Stimulated activated CD4-positive, alpha-beta T cell treated with anti-CD3 and anti-CD28 coated beads, TNF-alpha, amount 100 ng/mL, for 1 hour (primary cell): ENCODE measurements at regions not wholly inside any gene's neighbourhood (a gene's known extent, or its start where the extent isn't known, plus 50 kb on each side); places are given as distances from the start of the nearest gene placed in this dataset.

Experiments
- DNase-seq, 3 donors: peaks; one replicate each; pipeline ENCODE4 v3.0.0-alpha.2; 2020; ENCODE audit warnings: low read depth in 3 of 3, low spot score in 1 of 3

GRCh38 chr1:200319148-200319547 lies 90.7 kb downstream of the ZNF281 start:
- DNase-seq = no peak

DNA sequence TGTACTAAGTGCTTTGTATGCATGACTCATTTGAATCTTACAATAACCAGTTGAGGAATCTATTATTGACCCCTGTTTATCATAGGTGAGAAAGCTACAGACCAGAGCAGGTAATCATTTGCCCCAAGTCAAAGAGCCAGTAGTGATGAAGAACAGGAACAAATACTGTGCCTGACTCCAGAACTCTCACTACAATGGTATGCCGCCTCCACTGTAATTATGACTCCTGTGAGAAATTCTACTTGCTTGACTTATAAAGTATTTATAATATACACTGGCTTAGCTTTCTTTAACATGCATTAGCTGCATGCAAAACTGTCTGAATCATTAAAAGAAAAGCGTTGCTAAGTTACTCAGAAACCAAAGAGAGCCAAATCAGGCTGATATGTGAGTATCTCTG lies 92.6 kb downstream of the ZNF281 start:
- no peak for DNase-seq

- DNase-seq = no peak
Measured at GRCh38 chr1:200316148-200316803, 93.6 kb downstream of the ZNF281 start.

DNA sequence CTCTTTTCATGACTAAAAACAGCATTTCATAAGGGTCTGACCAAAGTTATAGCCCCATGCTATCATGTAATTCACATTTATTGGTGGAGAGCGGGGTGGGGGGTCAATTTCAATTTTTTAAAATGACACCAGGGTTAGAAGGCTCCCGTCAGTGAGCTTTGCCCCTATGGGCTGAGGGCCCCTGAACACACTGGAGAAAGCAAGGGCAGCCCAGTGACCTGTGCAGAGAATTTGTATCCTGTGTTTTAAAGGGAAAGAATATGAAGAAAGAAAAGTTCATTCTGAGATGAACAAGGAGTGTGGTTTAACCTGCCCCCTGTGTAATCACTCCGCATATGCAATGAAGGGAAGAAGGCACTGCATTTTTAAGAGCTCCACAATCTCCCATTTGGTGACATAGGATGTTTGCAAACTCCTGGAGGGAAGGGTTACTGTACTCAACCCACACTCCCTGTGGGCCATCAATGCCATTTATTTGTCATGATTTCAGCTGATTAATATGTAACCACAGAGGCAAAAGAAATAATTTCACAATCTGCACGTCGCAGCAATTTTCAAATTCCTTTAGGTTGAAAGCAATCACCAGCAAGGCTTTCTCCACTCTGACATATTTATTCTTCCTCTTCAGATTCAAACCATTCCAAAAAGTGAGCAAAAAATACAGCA lies 95.6 kb downstream of the ZNF281 start:
- no peak for DNase-seq

GRCh38 chr1:200311256-200311655 lies 98.6 kb downstream of the ZNF281 start:
- DNase-seq = no peak

- DNase-seq = no peak
Measured at GRCh38 chr1:200310824-200311223, 99.0 kb downstream of the ZNF281 start.

DNA sequence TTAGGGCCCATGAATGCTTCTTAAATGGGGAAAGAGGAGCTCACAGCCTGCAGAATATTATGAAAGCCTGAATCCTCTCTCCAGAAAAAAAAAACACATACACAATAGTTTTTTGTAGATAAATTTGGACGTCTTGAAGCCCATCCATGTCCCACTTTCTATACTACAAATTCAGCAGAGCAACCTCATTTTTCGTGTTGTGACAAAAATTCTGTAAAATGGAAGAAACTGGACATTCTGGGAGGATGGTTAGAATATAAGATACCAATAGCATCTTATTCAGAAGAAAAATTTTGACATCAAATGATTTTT lies 102.1 kb downstream of the ZNF281 start:
- no peak for DNase-seq

GRCh38 chr1:200306944-200307754 lies 102.7 kb downstream of the ZNF281 start:
- DNase-seq = no peak

DNA sequence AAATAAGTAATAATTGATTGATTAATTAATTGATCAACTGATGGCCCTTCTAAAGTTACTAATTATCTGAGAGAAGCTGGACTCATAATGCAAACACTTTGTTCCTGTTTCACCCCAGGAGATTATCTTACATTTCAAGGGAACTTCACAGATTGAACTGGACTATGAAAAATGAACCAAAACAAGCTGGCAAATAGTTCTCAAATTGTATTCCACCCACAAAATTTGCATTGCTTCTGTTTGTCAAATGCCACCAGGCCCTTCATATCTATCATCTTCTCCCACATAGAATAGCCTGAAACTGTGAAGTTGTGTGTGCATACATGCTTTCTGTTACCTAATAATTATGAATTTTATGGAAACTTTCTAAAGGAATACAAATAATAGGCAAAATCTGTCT lies 104.0 kb downstream of the ZNF281 start:
- DNase-seq = no peak

DNA sequence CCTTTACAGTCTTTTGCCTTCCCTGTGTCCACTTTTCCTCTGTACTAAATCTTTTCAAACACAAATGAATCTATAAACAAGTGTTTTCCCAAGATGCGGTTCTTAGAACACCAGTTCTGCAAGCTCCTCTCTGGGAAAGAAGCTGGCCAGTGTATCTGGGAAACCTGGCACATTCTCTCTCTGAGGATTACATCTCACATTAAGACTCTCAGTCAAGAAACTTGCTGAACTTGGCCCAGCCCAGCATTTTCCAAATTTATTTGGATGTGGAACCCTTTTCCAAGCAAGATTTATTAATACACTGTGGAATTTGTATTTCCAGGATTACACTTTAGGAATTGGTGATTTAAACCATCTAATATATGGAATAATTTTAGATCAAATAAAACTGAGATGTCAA lies 105.7 kb downstream of the ZNF281 start:
- DNase-seq = no peak

GRCh38 chr1:200302921-200303290 lies 106.9 kb downstream of the ZNF281 start:
- DNase-seq = no peak

- peak; percentile 6 to 44 (median 44) for DNase-seq
Measured at GRCh38 chr1:200302192-200302920, 107.5 kb downstream of the ZNF281 start.

DNA sequence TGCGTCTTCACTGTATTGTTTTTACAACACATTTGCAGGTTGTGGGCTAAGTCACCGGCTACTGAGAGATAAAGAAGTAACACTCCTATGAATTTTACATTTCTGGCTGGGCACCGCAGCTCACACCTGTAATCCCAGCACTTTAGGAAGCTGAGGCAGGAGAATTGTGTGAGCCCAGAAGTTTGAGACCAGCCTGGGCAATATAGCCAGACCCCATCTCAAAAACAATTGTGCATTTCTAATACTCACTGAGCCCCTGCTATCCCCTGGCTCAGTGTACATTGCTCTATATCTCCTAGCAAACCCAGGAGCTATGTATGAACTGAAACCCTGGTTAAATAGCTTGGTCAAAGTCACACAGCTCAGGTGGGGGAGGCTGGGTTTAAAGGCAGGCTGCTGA lies 108.7 kb downstream of the ZNF281 start:
- DNase-seq = no peak

- DNase-seq = no peak
Measured at GRCh38 chr1:200299571-200299970, 110.3 kb downstream of the ZNF281 start.

DNA sequence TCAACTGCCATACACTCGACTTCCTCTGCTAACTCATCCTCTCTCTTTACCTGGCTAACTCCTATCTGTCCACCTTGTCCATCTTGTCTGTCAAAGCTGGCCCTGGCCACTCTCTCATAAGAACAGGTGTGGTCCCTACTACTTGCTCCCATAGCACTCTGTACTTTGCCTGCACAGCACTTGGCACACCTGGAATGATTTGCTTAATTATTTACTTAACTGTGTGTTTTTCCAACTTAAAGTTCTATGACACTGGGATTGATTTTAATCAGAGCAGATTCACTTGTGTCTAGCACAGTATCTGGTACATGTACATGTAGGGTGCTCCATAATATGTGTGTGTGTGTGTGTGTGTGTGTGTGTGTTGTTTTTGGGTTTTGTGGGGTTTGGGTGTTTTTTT lies 111.6 kb downstream of the ZNF281 start:
- DNase-seq = no peak

DNA sequence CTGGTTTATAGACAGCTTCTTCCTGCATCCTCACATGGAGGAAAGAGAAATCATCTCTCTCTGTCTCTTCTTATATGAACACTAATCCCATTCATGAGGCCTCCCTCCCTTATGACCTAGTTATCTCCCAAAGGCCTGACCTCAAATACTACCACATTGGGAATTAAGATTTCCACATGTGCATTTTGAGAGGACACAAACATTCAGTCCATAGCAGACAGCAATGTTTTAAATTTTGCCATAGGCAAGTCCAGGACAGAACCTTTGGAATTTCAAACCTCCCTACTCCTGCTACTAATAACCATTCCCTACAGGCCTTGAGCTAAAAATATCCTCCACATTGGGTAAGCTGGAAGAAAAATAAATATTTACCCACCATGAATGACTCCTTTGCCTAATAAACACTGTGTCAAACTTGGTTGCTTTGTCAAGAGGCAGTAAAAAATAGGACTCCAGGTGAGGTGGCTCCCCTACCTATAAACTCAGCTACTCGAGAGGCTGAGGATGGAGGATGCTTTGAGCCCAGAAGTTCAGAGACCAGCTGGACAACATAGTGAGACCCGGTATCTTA lies 113.7 kb downstream of the ZNF281 start:
- DNase-seq = no peak

- no peak for DNase-seq
Measured at GRCh38 chr1:200294241-200294640, 115.6 kb downstream of the ZNF281 start.

GRCh38 chr1:200292699-200293098 lies 117.1 kb downstream of the ZNF281 start:
- no peak for DNase-seq

DNA sequence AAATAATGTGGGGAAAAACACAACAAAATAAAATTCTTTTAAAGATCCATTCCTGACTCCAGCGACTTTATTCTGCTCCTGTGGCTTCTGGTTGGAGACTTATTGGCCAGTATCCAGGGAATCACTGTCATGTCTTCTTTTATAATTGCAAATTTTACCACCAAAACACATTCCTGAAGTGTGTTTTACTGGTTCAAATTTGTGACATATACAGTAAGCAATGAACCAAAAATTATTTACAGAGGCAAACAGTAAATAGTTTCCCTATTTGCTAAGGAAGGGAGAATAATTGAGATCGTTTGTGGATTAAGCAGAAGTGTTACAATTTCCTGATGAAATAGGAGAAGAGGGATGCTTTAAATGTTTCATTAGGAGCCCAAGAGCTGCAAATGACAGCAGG lies 118.7 kb downstream of the ZNF281 start:
- DNase-seq = no peak

GRCh38 chr1:200290010-200290685 lies 119.7 kb downstream of the ZNF281 start:
- no peak for DNase-seq

- DNase-seq = no peak
Measured at GRCh38 chr1:200288226-200288625, 121.6 kb downstream of the ZNF281 start.
